Stimulated activated naive CD8-positive, alpha-beta T cell treated with anti-CD3 and anti-CD28 coated beads, Interleukin-15, Interleukin-2, amounts not matched to agents 100 U/mL and 50 U/mL, for 24 hours (primary cell): ENCODE measurements at regions not wholly inside any gene's neighbourhood (a gene's known extent, or its start where the extent isn't known, plus 50 kb on each side); places are given as distances from the start of the nearest gene placed in this dataset.

Source experiments
- ATAC-seq: fragments of 150-1000 bp; cut with Tn5 transposase; one replicate; pipeline ENCODE4 v1.10.0; 2021
- DNase-seq: peaks from one replicate; pipeline ENCODE4 v3.0.0; 2021

DNA sequence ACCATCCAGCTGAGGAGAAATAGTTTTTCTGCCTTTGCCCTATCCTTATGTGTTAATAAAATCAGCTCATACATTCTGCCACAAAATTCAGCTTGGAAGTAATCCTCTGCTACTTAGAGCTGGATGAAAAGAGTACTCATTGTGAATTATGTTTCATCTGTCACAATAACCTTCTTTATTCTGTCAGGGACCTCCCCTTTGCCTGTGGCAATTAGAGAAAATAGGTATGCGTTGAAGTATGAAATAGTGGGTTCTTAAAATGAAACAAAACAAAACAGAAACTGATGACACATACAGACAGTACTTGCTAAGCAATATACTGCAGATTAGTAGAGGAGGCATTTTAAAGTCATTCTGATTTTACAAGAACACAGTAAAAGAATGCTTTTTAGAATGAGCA is 578.5 kb downstream of the USP25 start:
- ATAC-seq = no peak
- DNase-seq = no peak

DNA sequence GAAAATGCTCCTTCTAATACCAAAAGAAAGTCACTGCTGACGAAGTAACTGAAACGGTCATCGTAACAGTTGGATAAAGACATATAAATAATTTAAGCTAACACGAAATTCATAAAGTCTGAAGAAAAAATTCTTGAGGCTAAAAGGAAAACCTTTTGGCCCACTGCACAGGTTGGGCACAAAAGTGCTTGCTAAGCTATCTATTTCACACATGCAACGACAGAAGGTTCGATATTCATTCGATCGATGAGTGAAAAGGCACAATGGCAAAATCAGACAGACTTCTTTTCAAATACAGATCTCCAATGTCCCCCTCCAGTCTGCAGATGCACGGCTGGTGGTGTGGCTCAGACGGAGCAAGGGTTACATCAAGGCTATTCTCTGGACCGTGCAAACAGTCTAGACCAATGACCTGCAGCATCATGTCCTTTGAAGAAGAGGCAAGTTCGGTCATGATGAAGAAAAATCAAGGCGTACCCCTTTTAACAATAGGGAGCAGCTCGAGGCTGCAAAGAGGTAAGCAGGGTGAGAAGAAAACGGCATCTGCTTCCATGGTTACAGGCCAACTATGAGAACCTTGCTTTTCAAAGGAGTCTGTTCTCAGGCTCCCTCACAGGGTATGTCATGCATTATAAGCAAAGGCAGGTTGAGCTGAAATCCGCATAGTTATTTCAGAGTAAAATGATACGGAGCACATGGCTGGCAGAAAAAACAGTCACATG is 579.6 kb downstream of the USP25 start:
- no peak for DNase-seq
- ATAC-seq = no peak

DNA sequence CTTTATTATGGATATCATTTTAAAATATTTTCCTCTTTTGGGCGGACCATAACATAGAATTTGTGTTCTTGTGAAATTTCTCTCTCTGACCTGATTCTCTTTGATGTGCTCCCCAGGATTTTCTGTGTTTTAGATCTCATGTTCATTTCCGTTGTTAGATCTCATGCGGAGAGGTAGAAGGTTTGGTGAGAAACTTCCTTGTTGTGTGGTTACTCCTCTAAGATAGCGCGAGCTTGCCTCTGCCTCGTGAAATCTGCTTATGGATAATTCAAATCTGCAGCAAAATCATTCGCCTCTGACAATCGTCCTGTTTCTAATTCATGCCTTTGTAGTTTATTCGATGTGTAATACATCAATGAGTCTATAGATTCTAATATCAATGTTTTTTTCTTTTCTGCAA is 580.4 kb downstream of the USP25 start:
- no peak for DNase-seq
- ATAC-seq = no peak

DNA sequence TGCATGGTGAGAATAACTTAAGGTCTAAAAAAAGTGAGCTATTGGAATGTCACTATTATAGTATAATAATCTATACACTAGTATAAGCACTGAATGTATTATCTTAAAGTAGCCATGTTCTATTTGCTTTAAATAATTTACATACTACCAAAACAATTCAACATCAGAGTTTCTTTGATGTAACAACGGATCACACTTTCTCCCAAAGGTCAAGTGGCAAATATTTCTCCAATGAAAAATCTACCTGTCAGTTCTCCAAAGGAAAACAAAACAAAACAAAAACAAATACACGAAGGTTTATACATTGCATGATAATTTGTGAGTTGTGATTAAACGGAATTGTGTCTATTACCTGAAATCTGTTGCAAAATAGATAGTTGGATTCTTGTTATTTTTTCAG is 581.4 kb downstream of the USP25 start:
- ATAC-seq = no peak

DNA sequence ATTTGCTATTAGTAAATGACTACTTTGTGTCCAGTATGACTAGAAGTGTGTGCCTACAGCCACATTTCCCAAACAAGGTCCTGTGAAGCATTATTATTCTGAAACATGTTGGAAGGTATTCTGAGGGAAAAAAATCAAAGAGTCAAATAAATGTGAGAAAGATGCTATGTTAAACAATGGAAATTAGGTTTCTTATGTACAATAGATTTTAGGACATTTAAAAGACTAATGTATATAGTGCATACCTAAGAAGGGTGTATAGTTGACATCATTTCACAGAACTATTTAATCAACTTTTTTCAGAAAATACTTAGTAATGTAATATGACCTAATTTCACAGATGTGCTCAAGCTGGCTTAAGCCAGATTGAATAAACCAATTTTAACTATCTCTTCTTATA is 582.5 kb downstream of the USP25 start:
- ATAC-seq = no peak
- DNase-seq = no peak

More for the DNA sequence above, 581.4 kb downstream of the USP25 start:
- DNase-seq = no peak

DNA sequence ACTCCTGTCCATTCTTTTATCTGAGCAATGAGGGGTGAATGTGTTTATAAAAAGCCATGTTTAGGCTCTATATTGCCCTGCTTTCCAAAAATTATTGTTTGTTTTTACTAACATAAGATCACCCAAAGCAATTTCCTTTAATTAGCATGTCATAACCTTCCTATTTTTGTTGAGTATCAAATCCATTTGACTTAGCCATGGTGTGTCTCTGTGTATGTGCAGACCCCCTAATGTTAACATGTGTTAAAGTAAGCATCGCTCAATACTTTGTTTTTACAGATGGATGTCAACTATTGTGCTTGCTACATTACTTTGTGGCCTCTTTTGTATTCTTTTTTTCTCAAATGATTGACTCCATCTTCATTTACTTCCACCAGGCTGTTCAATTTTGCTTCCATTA is 585.4 kb downstream of the USP25 start:
- ATAC-seq = no peak

DNA sequence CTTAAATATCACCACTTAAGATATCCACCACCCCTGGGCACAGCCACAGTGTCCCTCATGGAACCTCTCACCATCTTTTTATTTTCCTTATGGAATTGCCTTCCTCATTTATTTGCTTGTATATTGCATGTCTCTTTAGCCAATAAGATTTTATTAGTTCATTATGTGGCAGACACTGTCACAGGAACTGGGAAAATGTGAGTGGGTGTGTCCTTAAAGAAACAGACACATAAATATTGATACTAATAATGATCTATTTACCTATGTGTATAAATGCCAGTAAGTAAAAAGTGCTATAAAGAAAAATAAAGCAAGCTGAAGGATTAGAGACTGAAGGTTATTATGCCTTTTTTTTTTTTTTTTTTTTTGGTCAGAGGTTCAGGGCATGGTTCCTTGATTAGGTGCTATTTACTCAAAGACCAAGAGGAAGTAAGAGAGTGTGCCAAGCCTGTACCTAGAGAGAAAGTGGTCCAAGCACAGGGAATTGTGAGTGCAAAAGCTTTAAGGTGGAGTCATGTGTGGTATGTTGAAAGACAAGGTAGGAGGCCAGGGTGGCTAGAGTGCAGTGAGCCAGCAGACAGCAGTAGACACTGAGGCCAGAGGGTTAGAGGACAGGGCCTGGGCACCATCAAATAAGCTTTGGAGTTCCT is 589.0 kb downstream of the USP25 start:
- no peak for ATAC-seq
- no peak for DNase-seq

More for the DNA sequence above, 585.4 kb downstream of the USP25 start:
- DNase-seq = no peak

DNA sequence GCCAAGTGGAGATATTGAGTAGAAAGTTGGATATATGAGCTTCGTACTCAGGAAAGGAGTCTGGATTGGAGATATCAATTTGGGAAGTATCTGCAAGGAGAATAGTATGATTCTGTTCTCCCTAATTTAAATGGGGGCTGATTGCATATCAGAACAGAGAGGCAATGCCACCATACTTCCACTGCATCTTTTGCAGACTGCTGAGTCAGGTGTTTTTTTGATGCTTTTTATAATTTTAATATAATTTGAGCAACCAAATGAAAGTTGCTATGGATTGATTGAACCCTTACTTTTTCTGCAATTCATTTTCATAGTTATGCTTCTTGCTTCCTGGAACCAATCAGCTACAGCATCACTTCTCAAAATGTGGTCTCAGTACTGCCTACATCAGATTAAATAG is 590.3 kb downstream of the USP25 start:
- DNase-seq (no peak), ATAC-seq (no peak)

DNA sequence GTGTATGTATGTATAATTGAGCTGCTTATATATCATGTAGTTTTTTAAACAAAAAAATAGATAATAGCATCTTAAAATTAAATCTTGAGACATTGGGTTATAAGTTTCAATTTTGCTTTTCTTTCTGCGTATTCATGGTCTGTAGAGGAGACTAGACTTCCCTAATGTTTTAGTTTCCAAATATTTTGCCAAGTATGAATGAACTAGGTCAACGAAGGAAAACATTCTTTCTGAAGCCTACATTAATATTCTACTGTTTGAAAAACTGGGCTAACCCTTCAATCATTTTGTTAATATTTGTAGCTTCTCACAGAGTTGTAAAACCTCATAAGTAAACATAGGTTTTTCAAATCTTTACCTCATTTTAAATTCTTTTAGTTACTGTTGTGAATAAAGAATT is 592.7 kb downstream of the USP25 start:
- ATAC-seq = no peak

DNA sequence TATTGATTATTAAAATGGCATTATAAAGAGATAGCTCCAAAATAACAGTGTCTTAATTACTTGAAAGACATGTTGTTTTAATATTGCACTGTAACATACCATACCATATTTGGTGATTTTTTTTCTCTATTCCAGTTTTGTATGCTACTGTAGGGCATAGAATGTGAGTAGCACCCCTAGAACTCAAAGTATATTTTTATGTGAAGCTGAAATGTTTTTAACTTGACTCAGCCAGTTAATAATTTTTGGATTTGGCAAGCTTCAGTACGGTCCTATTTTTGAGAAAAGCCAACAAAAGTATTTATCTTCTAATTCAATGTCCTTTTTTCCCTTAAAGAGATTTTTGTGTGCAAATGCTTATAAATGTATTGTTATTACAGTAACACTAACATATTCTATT is 593.8 kb downstream of the USP25 start:
- no peak for ATAC-seq
- no peak for DNase-seq

More for the DNA sequence above, 592.7 kb downstream of the USP25 start:
- DNase-seq = no peak

DNA sequence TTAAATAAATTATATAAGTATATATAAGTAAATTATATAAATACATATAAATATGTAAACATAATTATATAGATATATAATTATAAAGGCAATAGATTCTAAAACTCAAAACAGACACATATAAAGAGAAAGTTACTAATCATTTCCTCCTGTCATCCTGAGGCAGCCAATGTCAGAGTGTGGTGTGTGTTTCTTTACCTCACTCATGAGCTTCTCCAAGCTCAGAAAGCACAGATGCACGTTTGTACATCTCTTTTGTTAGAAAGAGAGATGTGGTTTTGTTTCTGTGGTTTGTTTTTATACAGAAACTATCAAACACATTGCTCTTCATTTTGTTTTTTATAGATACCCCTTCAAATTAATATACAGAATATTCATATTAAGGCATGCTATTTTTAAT is 594.8 kb downstream of the USP25 start:
- DNase-seq (no peak), ATAC-seq (no peak)

DNA sequence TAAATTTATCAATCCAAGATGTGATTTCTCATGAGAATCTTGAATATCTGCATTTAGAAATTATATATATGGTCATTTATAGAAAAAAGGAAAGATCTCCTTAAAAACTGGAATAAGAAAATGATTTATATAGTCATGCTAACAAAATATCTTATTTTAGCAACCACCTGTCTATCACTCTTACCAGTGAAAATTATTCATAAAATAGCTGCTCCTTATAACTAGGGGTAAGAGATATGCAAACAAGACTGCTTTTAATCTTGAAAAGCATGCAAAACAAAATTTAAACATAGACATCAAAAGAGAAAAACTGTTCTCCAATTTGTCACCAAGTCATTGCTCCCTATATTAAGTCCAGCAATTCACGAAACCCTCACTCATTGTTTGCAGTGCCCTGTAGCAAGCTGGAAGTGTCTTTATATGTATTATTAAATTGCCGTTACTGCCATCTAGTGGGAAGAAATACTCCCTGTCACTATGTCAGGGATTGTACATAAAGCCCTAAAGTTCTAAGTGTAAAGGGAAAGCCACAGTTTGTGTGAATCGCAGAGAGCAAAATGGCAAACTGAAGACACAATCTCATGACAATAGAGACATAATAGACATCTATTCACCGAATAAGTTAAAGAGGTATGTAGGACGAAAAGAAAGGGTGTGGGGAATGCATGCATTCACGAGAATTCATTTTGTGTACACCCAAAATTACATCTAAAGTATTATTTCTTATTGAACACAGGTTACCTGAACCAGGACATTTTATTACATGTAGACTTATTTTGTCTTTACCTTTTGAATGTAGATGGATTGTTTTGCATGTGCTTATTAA is 600.5 kb downstream of the USP25 start:
- peak; percentile 69 for ATAC-seq
- no peak for DNase-seq

DNA sequence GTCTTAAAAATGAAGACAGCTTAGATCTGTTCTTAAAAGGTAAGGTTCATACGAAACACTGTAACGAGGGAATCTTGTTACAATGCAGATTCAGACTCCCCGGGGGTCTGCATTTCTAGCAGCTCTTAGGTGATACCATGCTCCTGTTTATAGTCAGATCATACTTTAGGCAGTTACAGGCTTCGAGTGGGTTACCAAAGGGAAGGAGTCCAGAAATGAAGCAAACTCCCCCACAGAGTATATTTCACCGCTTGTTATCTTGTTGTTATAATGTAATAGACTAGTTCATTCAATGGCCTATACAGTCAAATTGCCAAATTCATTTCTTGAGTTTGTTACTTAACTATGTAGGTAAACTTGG is 601.1 kb downstream of the USP25 start:
- DNase-seq (no peak), ATAC-seq (no peak)

DNA sequence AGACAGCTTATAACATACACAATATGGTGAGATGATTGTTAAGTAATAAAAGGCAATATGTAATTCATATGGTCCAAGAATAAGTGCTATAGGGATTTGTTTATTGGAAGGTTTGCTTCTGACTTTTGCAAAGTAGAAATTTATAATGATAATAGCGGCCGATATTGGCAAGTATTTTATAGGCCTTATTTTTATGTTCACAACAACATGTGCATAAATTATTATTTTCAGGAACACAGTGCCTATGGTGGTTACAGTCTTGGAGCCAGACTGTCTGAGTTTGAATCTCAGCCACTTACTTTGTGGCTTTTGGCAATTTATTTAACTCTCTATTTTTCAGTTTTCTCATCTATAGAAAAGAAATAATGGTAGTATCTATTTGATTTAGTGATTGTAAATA is 607.5 kb downstream of the USP25 start:
- ATAC-seq = no peak

DNA sequence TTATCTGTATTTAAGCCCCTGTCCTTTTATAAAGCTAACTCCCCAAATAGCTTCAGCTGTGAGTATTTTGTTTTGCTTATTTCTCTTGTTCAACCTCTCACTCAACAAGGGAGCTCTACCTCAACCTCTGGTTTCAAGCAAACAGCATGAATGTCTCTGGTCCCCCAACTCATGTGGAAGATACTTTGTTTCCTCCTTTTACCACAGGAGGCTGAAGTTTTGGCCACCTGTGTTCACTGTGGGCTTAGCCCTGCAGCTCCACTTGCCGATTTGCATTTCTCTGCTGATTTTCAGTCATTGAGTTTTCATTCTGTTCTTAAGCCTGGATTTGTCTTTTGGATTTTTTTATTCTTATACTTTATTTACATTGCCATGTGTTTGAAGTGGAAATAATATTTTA is 613.1 kb downstream of the USP25 start:
- no peak for DNase-seq
- ATAC-seq = no peak

More for the DNA sequence above, 607.5 kb downstream of the USP25 start:
- no peak for DNase-seq

DNA sequence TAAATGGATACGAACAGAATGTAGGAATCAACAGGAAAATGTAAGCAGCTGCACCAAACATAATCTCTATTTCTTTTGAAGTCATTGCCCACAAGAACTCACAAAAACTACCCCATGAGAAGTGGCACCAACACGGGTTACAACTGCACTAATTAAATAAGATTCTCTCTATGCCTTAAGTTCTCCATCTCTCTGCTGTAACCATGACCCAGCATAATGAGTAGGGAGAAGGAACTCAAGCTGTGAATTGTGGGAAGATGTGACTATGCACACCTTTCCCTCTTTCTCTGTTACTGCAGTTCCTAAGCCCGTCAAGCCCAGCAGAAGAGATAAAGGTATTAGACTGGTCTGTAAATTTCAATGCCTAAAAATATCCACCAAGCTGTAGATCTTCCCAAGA is 614.0 kb downstream of the USP25 start:
- DNase-seq = no peak
- ATAC-seq = no peak

DNA sequence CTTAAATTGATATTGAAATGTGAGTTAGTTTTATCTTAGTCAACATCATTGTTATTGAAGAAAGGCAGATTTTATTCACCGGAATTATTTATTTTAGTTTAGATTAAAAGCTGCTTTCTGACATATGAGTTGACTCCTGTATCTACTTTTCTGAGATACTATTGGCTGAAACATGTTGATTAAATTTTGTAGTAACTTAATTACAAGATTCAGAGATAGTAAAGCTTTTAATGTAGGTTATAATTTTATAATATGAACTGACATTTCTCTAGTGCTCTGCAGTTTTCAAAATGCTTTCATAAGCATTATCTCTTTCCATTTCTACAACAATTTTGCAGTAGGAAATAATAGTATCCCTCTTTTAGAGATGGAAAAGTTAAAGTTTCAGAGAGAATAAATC is 616.0 kb downstream of the USP25 start:
- DNase-seq (no peak), ATAC-seq (no peak)

DNA sequence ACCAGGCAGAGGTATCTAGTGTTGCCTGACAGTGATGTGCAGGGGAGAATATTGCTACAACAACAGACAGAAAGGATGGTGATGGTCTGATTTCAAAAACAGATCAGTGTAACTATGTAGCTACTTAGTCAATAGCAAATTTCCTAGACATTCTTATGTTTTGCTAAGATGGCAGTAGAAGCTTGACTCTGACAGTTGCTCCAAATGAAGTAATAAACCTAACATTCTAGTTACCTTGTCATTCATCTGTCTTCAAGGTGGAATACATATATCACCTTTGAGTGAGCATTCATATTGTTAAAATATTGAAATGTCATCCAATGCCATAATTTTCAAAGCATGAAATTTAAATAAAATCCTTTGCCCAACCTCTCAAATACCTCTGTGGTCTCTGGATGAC is 617.4 kb downstream of the USP25 start:
- DNase-seq (no peak), ATAC-seq (no peak)

DNA sequence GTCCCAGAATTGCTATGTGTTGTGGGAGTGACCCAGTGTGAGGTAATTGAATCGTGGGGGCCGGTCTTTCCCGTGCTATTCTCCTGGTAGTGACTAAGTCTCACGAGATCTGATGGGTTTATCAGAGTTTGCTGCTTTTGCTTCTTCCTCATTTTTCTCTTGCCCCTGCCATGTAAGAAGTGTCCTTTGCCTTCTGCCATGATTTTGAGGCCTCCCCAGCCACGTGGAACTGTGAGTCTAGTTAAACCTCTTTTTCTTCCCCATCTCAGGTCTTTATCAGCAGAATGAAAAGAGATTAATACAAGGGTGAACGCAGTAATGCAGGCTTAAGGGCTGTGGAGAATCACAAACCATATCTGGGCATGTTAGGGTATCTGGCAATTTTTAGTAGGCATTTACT is 624.0 kb downstream of the USP25 start:
- ATAC-seq = no peak
- no peak for DNase-seq

DNA sequence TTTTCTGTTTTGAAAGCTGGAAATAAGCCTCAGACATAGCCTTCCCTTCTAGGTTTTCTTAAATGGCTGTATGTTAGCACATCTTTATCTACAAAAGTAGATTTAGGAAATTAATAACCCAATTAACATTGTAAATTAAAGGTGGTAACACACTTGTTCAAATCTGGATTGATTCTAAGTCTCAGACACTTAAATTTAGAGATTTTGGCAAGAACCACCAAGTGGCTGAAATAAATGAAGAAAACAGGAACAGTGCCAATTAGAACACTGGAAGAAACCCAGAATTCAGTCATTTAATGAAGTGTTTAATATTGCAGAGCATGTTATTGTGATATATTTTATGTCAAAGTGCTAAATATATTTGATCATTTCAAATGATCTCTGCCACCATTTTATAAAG is 628.2 kb downstream of the USP25 start:
- ATAC-seq (no peak), DNase-seq (no peak)

DNA sequence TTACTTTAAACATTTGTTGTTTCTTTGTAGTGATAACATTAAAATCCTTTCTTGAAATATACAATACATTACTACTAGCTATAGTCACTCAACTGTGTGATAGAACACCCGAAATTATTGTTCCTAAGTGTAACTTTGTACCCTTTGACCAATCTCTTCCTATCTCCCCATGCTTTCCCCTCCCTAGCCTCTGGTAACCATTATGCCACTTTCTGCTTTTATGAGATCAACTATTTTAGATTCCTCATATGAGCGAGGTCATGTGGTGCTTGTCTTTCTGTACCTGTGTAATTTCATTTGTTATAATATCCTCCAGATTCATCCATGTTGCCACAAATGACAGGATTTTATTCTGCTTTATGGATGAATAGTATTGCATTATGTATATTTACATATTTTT is 629.0 kb downstream of the USP25 start:
- ATAC-seq = no peak
- no peak for DNase-seq

DNA sequence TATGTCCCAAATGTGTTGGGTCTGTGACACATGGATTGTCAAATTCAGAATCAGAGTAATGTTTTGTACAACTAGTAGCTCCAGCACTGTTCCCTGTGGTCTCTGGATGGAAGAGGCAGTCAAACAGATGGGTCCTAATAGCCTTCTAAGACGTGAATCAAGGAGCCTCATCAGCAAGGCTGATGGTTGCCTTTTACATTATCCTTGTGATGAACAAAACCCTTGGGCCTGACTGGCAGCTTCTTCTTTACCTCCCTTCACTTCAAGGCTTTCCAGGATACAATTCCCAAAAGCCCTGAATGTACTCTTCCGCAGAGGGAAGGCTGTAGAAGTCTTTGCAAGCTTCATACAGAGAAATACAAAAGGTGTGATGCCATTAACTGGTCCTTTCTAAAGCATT is 633.3 kb downstream of the USP25 start:
- no peak for ATAC-seq

DNA sequence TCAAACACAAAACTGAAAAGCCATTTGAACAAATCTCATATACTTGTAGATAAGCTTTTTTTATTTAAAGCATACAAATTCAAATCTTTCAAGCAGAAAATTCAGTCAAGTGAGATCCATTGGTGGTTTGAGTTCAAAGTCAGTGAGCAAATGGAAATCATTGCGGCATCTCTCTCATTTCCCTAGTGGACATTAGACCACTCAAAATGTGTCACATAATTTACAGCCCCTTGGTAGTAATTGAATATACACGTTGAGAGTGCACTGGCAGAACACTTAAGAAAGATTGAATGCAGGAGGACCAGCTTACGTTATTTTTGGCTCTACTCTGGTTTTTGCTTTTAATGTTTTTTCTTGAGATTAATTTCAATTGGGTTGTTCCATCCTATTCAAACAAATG is 633.7 kb downstream of the USP25 start:
- DNase-seq = no peak
- ATAC-seq = no peak

More for the DNA sequence above, 633.3 kb downstream of the USP25 start:
- no peak for DNase-seq
